OCI-LY7 (cell line): ENCODE measurements at regions not wholly inside any gene's neighbourhood (a gene's known extent, or its start where the extent isn't known, plus 50 kb on each side); places are given as distances from the start of the nearest gene placed in this dataset.

Experiments
- EZH2phosphoT487 ChIP-seq: fragments of 200-600 bp; sonication (generic); IDR thresholded peaks from 2 replicates; pipeline ENCODE4 v1.6.1; 2018; ENCODE audit warnings: low read depth, borderline replicate concordance, mild to moderate bottlenecking, mixed run types, antibody characterized with exemption, low read length, moderate library complexity, mixed read lengths
- TF ChIP-seq, protein P1 (sequence below): fragments of 200-600 bp; sonication (generic); conservative IDR thresholded peaks from 2 replicates; pipeline ENCODE4 v1.5.1; 2014; ENCODE audit warnings: mild to moderate bottlenecking, antibody characterized with exemption, low read length, moderate library complexity, mixed read lengths

DNA sequence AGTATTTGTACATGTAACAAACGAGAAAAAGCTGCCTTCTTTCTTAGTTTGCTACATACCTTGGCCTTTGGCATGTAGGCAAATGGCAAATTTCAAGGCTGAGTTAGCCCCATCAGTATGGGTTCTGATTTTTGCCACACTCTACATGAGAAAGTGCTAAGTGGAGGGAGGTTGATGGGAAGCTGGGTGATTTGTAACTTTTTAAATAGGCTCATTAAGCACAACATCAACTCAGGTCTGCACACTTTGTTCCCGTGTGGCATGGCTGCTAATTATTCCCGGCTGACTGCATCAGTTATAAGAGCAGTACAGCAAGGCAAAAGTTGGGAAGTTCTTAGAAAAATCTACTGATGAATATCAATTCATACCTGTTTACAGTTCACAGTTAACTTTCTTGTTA lies 172.8 kb upstream of the MAP3K7 start:
- TF ChIP-seq, protein P1, sequence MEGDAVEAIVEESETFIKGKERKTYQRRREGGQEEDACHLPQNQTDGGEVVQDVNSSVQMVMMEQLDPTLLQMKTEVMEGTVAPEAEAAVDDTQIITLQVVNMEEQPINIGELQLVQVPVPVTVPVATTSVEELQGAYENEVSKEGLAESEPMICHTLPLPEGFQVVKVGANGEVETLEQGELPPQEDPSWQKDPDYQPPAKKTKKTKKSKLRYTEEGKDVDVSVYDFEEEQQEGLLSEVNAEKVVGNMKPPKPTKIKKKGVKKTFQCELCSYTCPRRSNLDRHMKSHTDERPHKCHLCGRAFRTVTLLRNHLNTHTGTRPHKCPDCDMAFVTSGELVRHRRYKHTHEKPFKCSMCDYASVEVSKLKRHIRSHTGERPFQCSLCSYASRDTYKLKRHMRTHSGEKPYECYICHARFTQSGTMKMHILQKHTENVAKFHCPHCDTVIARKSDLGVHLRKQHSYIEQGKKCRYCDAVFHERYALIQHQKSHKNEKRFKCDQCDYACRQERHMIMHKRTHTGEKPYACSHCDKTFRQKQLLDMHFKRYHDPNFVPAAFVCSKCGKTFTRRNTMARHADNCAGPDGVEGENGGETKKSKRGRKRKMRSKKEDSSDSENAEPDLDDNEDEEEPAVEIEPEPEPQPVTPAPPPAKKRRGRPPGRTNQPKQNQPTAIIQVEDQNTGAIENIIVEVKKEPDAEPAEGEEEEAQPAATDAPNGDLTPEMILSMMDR = no peak
- TF ChIP-seq EZH2phosphoT487 = no peak
